Ishikawa (cell line): ENCODE measurements at regions not wholly inside any gene's neighbourhood (a gene's known extent, or its start where the extent isn't known, plus 50 kb on each side); places are given as distances from the start of the nearest gene placed in this dataset.

Experiments
- CEBPB ChIP-seq: IDR thresholded peaks from 2 replicates; pipeline ENCODE4 v1.6.1; 2012
- CREB1 ChIP-seq: IDR thresholded peaks from 2 replicates; pipeline ENCODE4 v1.6.1; 2012; ENCODE audit warnings: low read depth
- EGR1 ChIP-seq: IDR thresholded peaks from 2 replicates; pipeline ENCODE4 v1.6.1; 2012
- EP300 ChIP-seq: IDR thresholded peaks from 2 replicates; pipeline ENCODE4 v1.6.1; 2012; ENCODE audit warnings: borderline replicate concordance
- FOXM1 ChIP-seq: IDR thresholded peaks from 2 replicates; pipeline ENCODE4 v1.6.1; 2012; ENCODE audit warnings: low read depth, borderline replicate concordance
- MAX ChIP-seq: IDR thresholded peaks from 2 replicates; pipeline ENCODE4 v1.6.1; 2012
- NFIC ChIP-seq: IDR thresholded peaks from 2 replicates; pipeline ENCODE4 v1.6.1; 2012
- RAD21 ChIP-seq: IDR thresholded peaks from 2 replicates; pipeline ENCODE4 v1.6.1; 2012; ENCODE audit warnings: low read depth
- REST ChIP-seq: IDR thresholded peaks from 2 replicates; pipeline ENCODE4 v1.6.1; 2012; ENCODE audit warnings: low read depth, mild to moderate bottlenecking
- TAF1 ChIP-seq: IDR thresholded peaks from 2 replicates; pipeline ENCODE4 v1.6.1; 2012; ENCODE audit warnings: low read depth, mild to moderate bottlenecking
- TCF12 ChIP-seq: IDR thresholded peaks from 2 replicates; pipeline ENCODE4 v1.6.1; 2012; ENCODE audit warnings: low read depth
- TEAD4 ChIP-seq: IDR thresholded peaks from 2 replicates; pipeline ENCODE4 v1.6.1; 2012
- USF1 ChIP-seq: IDR thresholded peaks from 2 replicates; pipeline ENCODE4 v1.6.1; 2012
- YY1 ChIP-seq: IDR thresholded peaks from 2 replicates; pipeline ENCODE4 v1.6.1; 2012; ENCODE audit warnings: low read depth
- ZBTB7A ChIP-seq: IDR thresholded peaks from 2 replicates; pipeline ENCODE4 v1.6.1; 2012; ENCODE audit warnings: low read depth

- TF ChIP-seq TEAD4 (no peak), FOXM1 (no peak)
Measured at GRCh38 chr12:93107514-93108312, 178.6 kb upstream of the EEA1 start.

GRCh38 chr12:93108985-93109384, 179.9 kb upstream of the EEA1 start:
- TF ChIP-seq MAX (no peak), RAD21 (no peak), CREB1 (no peak), NFIC (no peak), REST (no peak), ZBTB7A (no peak), EGR1 (no peak), CEBPB (no peak)

- TF ChIP-seq MAX (no peak), CREB1 (no peak), FOXM1 (no peak), CEBPB (no peak), TEAD4 (no peak), USF1 (no peak), ZBTB7A (no peak), RAD21 (no peak), TCF12 (no peak), REST (no peak), NFIC (no peak), EGR1 (no peak), TAF1 (no peak), EP300 (no peak), YY1 (no peak)
Measured at GRCh38 chr12:93109551-93110203, 180.6 kb upstream of the EEA1 start.

- TF ChIP-seq REST, result no peak
Measured at GRCh38 chr12:93111773-93112172, 182.7 kb upstream of the EEA1 start.

GRCh38 chr12:93113317-93114006, 184.4 kb upstream of the EEA1 start:
- TF ChIP-seq ZBTB7A (no peak), EGR1 (no peak), CEBPB (no peak), CREB1 (no peak), FOXM1 (no peak), YY1 (no peak), RAD21 (no peak), REST (no peak), TCF12 (no peak)
